HL-60 (cell line): ENCODE measurements at regions not wholly inside any gene's neighbourhood (a gene's known extent, or its start where the extent isn't known, plus 50 kb on each side); places are given as distances from the start of the nearest gene placed in this dataset.

ENCODE experiments used
- DNase-seq, 2 experiments: peaks; one replicate each; pipeline ENCODE4 v3.0.0-alpha.2; 2010 to 2020; ENCODE audit warnings: low read depth in 1 of 2, low spot score in 1 of 2
- H3K27ac ChIP-seq: fragments of 250-450 bp; sonication (Bioruptor Pico); replicated peaks from 2 replicates; pipeline ENCODE4 v1.5.1; 2020; ENCODE audit warnings: mild to moderate bottlenecking, moderate library complexity
- H3K27me3 ChIP-seq: fragments of 250-450 bp; sonication (Bioruptor Pico); 2 replicates; pipeline ENCODE4 v1.5.1; 2021; ENCODE audit warnings: mild to moderate bottlenecking, moderate library complexity; ENCODE audit not compliant: insufficient read depth, poor library complexity, severe bottlenecking
- H3K4me3 ChIP-seq: replicated peaks from 2 replicates; pipeline ENCODE4 v1.5.1; 2011; ENCODE audit warnings: mild to moderate bottlenecking, control low read depth, low read length; ENCODE audit not compliant: insufficient read depth
- GABPA ChIP-seq: IDR thresholded peaks from 2 replicates; pipeline ENCODE4 v1.6.1; 2012; ENCODE audit warnings: low read depth
- POLR2AphosphoS5 ChIP-seq: IDR thresholded peaks from 2 replicates; pipeline ENCODE4 v1.6.1; 2012; ENCODE audit warnings: low read depth
- REST ChIP-seq: IDR thresholded peaks from 2 replicates; pipeline ENCODE4 v1.6.1; 2012; ENCODE audit warnings: low read depth; ENCODE audit not compliant: insufficient replicate concordance
- SPI1 ChIP-seq: IDR thresholded peaks from 2 replicates; pipeline ENCODE4 v1.6.1; 2012; ENCODE audit warnings: low read depth, mild to moderate bottlenecking, borderline replicate concordance
- TF ChIP-seq, protein P1 (sequence below): IDR thresholded peaks from one replicate; pipeline ENCODE4 v1.5.1; 2011; ENCODE audit warnings: low read length, control low read depth, inconsistent platforms; ENCODE audit not compliant: insufficient read depth

DNA sequence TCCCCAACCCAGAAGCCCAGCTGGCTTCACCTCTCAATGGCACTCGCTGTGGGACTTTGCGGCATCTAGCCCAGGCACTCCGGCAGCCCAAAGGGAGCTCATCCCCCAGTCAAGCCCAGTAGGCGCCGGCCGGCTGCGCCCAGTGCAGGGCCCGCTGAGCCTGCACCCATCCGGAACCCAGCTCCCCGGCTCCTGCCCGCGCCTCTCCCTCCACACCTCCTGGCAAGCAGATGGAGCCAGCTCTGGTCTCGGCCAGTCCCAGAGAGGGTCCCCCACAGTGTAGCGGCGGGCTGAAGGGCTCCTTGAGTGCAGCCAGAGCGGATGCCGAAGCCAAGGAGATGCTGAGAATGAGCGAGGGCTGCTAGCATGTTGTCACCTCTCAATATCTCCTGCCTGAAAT lies 116.8 kb upstream of the UGT8 start:
- Histone ChIP-seq H3K27me3 (no peaks in the 10 kb centered on the region), H3K27ac (no peak overlapping the region), H3K4me3 (no peak overlapping the region)
- TF ChIP-seq, protein P1, sequence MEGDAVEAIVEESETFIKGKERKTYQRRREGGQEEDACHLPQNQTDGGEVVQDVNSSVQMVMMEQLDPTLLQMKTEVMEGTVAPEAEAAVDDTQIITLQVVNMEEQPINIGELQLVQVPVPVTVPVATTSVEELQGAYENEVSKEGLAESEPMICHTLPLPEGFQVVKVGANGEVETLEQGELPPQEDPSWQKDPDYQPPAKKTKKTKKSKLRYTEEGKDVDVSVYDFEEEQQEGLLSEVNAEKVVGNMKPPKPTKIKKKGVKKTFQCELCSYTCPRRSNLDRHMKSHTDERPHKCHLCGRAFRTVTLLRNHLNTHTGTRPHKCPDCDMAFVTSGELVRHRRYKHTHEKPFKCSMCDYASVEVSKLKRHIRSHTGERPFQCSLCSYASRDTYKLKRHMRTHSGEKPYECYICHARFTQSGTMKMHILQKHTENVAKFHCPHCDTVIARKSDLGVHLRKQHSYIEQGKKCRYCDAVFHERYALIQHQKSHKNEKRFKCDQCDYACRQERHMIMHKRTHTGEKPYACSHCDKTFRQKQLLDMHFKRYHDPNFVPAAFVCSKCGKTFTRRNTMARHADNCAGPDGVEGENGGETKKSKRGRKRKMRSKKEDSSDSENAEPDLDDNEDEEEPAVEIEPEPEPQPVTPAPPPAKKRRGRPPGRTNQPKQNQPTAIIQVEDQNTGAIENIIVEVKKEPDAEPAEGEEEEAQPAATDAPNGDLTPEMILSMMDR, result no peak
- no peak for TF ChIP-seq GABPA
- no peak for TF ChIP-seq REST
- no peak for TF ChIP-seq POLR2AphosphoS5
- TF ChIP-seq SPI1, result no peak
- DNase-seq, result no peak

GRCh38 chr4:114487101-114487500 lies 111.5 kb upstream of the UGT8 start:
- DNase-seq, result no peak

DNA sequence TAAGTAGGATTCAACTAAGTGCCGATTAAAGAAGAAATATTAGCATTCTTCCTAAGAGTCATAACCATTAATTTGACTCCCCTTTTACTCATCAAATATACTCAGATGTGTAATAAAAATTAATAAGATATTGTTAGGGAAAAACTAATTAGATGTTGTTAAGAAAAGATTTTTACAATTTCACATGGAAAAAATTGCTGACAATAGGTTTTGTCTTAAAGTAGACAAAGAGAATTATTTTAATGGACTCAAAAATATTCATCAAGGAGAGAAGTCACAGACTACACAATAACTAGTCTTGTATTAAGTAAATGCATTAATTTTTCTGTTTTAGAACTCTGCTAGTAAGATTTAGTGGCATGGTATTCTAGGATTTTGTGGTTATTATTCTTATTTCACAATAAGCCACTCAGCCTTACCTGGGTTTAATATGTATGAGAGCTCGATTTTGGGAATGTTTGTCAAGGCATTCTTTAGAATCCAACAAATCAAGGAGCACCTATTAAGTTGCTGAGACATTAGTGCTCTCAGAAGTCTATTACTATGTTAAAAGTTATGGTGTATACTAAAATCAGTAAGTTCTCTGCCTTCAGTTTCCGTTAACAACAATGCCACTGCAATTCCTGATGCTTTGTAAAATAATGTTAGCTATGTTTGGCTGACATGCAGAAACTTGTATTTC lies 110.2 kb upstream of the UGT8 start:
- no peak overlapping the region for H3K27ac ChIP-seq
- no peaks in the 10 kb centered on the region for H3K27me3 ChIP-seq
- no peak for TF ChIP-seq POLR2AphosphoS5
- no peak for TF ChIP-seq GABPA
- no peak for TF ChIP-seq REST
- TF ChIP-seq, protein P1, result no peak
- no peak for TF ChIP-seq SPI1
- H3K4me3 ChIP-seq, result no peak overlapping the region
- DNase-seq, result no peak

More at GRCh38 chr4:114487101-114487500, 111.5 kb upstream of the UGT8 start:
- H3K27ac ChIP-seq, result no peak overlapping the region
- TF ChIP-seq REST, result no peak
- TF ChIP-seq, protein P1, result no peak
- TF ChIP-seq POLR2AphosphoS5, result no peak
- TF ChIP-seq SPI1, result no peak
- no peak for TF ChIP-seq GABPA
- no peak overlapping the region for H3K4me3 ChIP-seq
- H3K27me3 ChIP-seq, result no peaks in the 10 kb centered on the region
